Right kidney (tissue), 1 donor: ENCODE measurements at regions not wholly inside any gene's neighbourhood (a gene's known extent, or its start where the extent isn't known, plus 50 kb on each side); places are given as distances from the start of the nearest gene placed in this dataset.
"Not testable (repeated sequence)": the region's sequence is repeated elsewhere in the genome, so short reads cannot be mapped to it uniquely, and the experiment has no call there.

Experiments used
- DNase-seq: peaks from one replicate; pipeline ENCODE4 v3.0.0-alpha.2; 2016

DNA sequence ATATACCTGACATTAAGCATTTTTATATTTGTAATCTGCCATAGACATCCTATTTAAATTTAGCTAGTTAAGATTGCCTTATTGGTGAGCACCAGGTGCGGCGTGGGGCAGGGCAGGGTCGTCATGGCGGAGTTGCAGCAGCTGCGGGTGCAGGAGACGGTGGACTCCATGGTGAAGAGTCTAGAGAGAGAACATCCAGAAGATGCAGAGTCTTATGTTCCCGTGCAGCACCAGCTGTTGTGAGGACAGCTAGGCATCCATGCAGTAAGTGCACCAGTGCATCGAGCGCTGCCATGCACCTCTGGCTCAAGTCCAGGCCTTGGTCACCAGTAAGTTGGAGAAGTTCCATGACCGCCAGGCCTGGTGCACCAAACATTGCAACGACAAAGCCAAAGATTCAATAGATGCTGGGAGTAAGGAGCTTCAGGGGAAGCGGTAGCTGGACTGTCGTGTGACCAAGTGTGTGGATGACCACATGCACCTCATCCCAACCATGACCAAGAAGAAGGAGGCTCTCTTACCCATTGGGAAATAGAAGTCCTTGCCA lies 586.2 kb downstream of the CD109 start:
- DNase-seq, result no peak

DNA sequence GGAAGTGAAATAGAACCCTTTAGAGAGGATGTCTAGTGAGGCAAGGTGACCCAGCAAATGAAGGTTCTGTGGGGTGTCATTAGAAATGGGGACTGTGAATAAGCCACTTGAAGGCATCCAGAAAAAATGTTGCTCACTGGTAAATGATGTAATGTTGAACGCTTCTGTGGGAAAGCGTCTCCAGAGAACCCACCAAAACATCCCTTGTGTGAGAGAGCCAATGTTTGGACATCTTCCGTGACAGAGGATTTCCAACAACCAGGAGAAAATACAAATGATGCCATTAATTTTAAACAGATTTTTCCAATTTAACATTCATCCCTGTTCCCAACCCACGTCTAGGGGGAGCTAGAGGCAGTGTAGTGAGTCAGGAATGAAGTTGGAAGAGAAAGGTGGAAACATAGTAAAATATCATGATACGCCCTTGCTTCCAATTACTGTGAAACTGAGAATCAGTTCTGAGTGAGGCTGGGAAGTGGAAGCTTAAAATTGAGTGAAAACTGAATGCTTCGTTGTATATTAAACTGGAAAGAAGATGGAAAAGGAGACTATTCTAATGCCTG lies 584.2 kb downstream of the CD109 start:
- DNase-seq, result no peak

DNA sequence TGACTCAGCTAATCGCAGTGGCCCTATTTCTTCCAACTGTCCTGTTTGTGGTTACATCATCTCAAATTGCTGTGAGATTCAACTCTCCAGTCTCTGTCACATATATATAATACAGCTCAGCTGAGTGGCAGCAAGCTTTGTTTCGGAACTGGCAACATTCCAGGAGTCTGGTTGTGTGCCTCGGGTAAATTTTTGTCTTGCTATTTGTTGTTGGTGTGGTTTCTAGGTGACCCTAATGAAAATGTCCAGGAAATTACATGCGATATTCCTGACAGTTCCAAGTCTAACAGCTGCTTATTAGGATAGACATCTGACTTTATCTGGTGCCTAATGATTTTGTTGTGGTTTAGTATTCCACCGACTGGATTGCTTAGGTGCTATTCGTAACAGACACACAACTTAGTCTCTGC lies 581.8 kb downstream of the CD109 start:
- peak; percentile 10 for DNase-seq

DNA sequence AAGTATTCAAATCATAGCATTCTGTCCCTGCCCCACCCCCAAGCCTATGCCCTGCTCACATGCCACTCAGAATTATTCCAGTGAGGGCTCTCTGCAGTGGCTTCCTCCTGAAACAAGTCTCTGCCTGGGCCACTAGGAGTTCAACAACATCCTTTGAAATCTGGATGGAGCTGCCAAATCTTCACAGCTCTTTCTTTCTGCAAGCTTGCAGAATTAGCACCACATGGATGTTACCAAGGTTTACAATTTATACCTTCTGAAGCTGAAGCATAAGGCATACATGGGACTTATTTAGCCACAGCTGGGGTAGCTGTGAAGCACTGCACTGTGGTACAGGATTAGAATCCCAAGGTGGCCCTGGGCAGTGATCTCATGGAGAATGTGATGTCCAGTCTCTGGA lies 577.5 kb downstream of the CD109 start:
- no peak for DNase-seq

DNA sequence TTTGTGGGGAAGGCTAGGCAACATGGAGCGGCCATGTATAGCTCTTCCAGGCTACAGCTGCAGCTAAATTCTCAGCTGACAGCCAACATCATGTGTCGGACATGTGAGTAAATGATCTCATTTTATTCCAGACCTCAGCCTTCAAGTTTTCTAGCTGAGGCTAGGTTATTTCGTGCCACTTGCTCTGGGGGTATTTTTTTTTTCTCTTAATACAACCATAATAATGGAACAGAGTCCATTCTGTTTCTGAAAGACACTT lies 573.5 kb downstream of the CD109 start:
- no peak for DNase-seq

DNA sequence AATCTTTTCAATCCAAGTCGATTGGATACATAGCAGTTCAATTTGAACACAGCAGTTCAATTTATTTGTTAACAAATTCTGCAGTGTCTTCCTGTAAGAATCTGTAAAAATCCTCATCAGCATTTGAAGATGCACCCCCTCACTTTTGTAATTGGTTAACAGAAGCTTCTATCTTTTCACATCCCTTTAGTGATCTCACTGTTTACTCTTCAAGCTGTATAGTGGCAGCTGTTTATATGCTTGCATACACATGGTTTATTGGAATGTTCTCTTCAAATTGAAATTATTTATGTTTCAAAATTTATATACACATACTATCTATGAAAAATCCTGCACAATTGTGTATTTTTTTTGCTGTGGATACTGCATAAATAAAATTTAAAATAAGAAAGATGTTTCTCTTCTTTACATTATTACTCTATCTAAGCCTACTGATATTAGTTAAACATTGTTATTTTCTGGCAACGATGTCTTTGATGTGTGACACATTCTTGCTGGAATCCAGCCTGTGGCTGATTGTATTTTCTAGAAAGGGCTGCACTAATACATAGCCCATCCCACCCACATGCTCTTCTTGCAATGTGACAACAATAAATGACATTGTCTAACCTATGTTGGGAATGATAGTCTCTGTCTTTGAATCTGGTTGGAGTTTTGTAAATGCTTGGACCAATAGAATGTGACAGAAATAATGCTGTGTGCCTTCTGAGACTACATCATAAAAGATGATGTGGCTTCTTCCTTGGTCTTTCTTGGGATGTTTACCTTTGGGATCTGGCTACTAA lies 573.0 kb downstream of the CD109 start:
- no peak for DNase-seq

DNA sequence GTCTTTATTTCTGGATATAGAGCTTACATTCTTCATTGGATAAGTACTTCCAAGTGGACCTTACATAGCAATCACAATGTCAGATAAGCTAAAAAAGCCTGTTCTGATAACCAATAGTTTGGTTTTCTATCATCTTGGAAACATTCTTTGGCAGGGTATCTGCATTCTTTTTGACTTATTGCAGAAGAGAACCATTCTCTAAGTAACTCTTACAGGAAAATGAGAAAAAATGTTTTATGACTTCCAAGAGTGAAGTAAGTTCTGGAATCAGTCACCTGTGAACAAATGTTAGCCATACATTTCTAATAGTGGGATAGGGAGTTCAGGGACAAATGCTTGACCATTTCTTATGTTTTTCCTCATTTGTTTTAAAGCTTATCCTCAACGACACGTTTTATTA lies 564.0 kb downstream of the CD109 start:
- no peak for DNase-seq

DNA sequence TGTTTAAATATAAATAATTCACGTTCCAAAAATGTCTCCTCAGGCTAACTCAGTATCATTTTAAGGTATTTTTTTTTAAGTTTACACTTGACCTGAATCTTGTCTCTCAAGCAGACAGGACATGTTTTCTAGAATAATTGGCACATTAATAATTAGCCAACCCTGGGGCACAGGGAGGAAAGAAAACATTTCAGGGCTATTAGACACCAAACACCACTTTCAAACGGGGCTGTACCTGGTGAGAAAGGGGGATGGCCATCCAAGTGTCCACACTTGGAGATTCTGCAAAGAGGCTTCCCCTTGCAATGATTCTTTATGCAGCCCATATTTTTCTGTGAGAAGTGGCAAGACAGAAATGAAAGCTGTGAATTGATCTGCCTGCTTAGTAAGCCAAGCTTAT lies 560.8 kb downstream of the CD109 start:
- peak; percentile 12 for DNase-seq

DNA sequence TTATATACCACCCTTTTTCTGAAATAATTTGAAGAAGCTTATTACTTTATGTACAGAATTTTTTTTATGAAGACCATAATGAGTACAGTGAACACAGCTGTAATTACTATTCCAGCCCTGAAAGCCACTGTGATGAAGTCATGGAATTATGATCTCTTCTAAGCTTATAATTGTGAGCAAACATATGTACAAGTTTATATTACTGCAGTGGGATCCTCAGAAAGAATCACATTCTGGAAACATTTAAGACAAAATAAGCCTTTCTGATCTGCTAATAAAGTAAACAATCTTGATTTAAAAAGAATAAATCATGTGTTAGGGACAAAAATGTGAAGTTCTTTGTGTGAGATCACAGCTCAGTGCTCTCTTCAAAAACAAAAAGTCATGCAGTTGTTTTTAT lies 560.4 kb downstream of the CD109 start:
- DNase-seq, result no peak

DNA sequence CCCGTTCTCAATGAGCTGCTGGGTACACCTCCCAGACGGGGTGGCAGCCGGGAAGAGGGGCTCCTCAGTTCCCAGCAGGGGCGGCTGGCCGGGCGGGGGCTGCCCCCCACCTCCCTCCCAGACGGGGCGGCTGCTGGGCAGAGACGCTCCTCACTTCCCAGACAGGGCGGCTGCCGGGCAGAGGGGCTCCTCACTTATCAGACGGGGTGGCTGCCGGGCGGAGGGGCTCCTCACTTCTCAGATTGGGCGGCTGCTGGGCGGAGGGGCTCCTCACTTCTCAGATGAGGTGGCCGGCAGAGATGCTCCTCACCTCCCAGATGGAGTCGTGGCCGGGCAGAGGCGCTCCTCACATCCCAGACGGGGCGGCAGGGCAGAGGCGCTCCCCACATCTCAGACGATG lies 559.0 kb downstream of the CD109 start:
- not testable (repeated sequence) for DNase-seq

DNA sequence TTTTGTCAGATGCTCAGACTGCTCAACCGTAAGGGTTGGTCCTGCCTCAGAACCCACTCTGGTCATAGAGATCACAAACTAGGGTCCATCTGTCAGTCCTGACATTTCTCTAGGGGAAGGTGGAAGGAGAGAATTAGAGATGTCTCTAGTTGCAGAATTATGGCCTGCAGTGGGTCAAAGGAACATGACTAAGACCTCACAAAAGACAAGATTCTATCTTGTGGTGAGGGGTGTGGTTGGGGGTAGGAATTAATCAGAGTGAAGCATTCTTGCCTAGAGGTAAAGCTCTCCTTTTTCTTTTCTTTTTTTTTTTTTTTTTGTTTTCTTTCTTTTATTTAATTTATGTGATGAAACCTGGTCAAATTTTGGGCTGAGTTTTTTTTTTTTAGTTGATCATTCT lies 558.1 kb downstream of the CD109 start:
- DNase-seq, result not testable (repeated sequence)

DNA sequence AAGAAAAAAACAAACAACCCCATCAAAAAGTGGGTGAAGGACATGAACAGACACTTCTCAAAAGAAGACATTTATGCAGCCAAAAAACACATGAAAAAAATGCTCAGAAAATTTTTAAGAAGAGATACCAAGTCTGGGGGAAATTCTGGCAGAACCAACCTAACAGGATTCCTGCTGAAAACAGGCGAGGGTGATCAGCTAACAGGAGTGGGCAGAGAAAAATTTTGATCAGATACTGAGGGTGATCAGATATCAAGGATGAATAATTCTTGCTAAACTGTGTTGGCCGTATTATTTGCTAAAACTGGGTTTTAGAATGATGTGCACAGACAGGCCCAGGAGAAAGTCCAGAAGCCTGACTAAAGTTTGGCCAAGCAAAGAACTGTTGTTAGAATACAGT lies 557.3 kb downstream of the CD109 start:
- DNase-seq, result no peak

DNA sequence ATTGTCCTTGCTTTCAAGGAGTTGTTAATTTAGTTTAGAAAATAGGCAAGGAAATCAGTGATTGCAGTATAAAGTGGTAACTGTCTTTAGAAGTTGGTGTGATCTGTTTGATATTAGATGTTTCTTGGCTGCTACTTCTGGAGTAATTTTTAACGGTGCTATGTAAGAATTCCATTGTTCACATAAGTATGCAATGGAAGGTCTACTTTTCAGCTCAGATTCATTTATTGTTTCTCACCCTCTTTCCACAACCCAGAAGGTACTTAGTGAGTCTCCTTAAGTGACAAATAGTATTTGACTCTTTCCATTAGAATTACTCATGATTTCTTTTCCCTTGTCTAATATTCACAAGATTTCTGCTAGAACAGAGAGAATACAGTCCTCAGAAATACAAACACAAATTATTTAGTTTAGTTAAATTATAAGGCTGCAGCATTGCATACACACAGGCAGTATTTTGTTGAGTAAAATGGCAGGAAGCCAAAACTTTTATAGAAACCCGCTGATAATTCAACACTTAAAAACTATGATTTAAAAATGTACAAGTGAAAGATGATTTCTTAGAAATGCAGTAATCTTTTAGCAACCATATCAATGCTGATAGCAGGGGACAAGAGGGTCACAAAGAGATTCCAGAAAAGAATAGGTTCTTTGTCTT lies 554.3 kb downstream of the CD109 start:
- DNase-seq, result no peak

DNA sequence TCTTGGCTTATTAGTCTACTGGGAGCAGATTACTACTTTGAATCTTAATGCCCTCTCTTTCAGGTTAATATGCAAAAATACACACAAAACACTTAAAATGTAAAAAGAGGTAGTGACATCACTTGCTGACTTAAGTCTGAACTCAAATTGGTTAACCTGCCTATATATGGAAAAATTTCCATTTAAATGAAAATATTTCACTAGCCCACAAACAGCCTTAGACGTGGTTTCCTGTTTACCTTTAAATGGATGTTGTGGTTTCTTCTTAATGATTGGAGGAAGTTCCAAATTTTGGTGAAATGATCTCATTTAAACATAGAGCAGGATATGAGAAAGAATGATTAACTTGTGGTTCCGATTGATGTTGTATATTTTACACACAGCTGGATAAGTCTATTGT lies 553.7 kb downstream of the CD109 start:
- no peak for DNase-seq

DNA sequence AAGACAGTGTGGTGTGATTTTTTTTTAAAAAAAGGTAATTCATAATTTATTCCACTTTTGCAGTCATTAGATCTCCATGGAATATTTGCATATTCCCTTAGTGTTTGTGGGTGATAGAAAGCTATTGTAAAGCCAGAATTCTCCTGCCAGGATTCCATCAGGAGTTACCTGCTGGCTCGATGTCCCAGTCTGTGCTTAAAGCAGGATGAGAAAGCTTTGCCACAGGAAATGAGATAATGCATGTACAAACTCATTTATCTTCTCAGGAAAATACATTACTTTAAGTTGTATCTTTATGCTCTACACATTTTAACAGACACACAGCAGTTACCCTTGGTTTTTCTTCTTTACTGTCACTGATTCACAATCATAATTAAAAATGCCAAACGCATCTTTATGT lies 553.0 kb downstream of the CD109 start:
- no peak for DNase-seq

DNA sequence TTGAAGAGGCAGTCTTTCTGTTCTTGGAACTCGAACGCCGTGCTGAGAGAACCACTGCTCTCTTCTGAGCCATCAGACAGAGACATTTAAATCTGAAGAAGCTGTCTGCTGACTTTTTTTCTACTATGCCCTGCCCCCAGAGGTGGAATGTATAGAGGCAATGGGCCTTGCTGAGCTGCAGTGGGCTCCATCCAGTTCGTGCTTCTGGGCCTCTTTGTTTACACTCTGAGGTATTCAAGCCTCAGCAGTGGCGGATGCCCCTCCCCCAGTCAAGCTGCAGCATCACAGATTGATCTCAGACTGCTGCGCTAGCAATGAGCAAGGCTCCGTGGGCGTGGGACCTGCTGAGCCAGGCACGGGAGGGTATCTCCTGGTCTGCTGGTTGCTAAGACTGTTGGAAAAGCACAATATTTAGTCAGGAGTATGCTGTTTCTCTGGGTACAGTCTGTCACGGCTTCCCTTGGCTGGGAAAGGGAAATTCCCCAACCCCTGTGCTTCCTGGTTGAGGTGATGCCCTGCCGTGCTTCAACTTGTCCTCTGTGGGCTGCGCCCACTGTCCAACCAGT lies 526.8 kb downstream of the CD109 start:
- DNase-seq, result no peak

DNA sequence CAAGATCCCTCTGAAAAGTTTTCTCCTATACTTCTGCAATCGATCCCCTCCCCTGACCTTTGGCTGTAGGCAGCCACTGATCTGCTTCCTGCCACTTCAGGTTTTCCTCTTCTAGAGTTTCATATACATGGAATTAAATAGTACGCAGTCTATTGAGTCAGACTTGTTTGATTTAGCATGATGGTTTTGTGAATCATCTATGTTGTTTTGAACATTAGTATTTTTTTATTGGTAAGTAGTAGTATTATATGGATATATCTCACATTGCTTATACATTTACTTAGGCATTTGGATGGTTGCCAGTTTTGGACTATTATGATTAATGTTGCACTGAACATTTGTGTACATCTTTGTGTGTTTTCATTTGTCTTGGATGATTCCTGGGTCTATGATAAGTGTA lies 518.0 kb downstream of the CD109 start:
- DNase-seq, result no peak

DNA sequence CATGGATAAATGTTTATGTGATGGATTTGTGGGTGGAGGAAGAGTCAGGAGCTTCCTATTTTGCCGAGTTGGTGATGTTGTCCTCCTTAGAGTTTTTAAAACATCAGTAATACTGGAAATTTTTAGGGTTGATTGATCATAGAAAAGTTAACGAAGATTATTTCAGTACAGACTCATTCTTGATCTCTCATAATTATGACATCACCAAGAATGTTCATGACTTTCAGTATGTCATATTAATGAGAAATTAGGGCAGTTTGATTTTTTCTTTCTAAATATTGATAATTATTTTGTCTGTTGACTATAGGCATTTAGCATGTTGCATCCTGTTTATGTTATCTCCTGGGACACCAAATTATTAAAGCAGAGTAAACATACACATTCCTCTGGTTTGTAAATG lies 512.2 kb downstream of the CD109 start:
- no peak for DNase-seq

DNA sequence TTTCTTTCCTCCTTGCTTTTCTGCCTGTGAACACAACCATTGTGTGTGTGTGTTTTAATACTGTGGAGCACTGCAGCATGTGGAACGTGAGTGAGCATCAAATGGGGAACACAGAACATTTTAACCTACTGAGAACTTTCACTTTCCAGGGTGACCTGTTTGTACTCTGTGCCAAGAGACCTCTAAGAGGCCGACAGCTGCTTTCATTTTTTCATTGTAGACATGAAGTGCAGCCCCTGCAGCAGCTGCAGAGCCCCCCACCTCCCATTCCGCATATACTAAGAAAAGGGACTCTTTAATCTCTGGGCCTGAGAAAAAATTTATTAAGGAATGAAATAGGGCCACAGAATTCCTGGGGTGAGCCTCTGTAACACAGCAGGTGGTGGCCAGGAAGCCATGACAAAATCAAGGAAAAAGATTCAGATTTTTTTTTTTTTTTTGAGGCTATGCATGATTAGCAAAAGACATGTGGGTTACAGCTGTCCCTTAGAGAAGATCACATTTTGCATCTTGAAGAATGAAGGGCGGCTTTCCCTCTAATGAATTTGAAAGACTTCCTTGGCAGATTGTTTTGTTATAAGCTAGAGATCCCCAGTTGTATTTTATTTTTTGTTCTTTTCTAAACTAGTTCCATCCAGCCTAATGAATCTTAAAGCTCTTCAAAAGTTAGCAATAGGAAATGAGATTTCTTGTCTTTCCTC lies 503.4 kb downstream of the CD109 start:
- DNase-seq, result no peak

DNA sequence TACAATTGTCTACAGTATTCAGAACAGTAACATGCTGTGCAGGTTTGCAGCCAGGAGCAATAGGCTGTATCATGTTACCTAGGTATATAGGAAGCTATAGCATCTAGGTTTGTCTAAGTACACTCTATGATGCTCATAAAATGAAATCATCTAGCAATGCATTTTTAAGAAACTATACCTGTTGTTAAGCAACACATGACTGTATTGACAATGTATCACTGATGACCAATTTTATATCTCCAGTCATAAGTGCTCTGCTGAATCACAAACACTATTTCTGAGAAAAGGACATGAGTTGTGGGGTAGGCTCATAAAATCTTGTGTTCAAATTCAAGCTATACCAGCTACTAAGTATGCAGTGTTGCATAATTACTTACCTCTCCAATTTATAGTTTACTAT lies 501.3 kb downstream of the CD109 start:
- no peak for DNase-seq

DNA sequence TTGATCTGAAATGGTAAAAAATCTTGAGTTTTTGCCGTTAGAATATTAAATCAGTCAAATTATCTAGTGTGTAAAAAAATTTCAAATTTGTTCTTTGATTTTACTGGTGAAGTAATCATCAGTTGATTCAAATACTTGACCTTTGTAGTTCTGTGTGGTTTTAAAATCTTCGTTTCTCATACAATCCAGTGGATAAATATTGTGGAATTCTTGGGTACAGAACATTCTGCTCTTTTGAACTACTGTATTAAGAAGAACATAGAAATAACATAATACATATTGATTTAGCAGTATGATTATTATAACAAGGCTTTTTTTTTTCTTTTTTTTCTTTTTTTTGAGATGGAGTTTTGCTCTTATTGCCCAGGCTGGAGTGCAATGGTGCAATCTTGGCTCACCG lies 491.8 kb downstream of the CD109 start:
- no peak for DNase-seq

DNA sequence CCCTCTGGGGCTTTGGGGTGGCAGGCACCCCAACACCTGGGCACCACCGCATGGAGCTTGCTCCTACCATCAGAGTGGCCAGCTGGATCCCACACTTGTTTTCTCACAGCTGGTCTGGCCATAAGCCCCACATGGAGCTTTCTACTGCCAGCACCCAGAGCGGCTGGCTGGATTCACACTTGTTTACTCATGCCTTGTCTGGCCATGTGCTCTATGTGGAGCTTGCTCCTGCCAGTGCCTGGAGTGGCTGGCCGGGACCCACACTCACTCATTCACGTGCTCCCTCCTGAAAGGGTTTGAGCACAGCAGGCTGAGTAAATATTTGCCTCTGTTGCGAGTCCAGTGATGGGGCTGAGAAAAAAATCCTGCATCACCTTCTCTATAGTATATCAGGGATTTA lies 487.0 kb downstream of the CD109 start:
- DNase-seq, result no peak

DNA sequence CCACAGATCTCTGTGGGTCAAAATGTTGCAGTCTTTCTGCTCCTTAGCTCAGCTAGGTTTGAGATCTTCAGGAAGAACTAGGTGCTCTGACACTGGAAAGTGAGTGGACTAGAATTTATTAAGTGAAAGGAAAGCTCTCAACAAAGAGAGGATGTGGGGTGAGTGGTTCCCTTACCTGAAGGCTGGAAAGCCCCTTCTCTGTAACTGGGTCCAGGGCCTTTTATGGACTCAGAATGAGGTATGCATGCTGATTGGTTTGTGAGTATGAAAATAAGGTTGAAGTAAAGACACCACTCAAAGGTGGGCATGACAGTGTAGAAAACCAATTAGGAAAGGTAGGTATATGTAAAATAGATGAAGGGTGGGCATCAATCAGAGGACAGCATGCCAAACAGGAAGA lies 485.5 kb downstream of the CD109 start:
- no peak for DNase-seq
